Mesenchymal stem cell (in vitro differentiated cells and primary cell): ENCODE measurements at regions not wholly inside any gene's neighbourhood (a gene's known extent, or its start where the extent isn't known, plus 50 kb on each side); places are given as distances from the start of the nearest gene placed in this dataset.

Experiments
- DNase-seq: peaks from one replicate; pipeline ENCODE4 v3.0.0-alpha.2; 2013
- H2AFZ ChIP-seq: one replicate; pipeline ENCODE4 v1.6.1; 2013; ENCODE audit warnings: low read depth, mild to moderate bottlenecking, control low read depth, inconsistent platforms, low read length, moderate library complexity
- H2AK5ac ChIP-seq: 2 replicates; pipeline ENCODE4 v1.6.1; 2013; ENCODE audit warnings: low read length, moderate library complexity, mild to moderate bottlenecking, inconsistent platforms; ENCODE audit not compliant: severe bottlenecking
- H2BK120ac ChIP-seq: one replicate; pipeline ENCODE4 v1.6.1; 2013; ENCODE audit warnings: low read depth, mild to moderate bottlenecking, inconsistent platforms, low read length, moderate library complexity
- H2BK12ac ChIP-seq, 2 experiments: one replicate each; pipeline ENCODE4 v1.6.1; 2013; ENCODE audit warnings: inconsistent platforms in 2 of 2, low read length in 2 of 2, mild to moderate bottlenecking in 2 of 2, moderate library complexity in 2 of 2, control low read depth in 1 of 2
- H2BK15ac ChIP-seq: one replicate; pipeline ENCODE4 v1.6.1; 2013; ENCODE audit warnings: mild to moderate bottlenecking, low read depth, inconsistent platforms; ENCODE audit not compliant: poor library complexity, severe bottlenecking
- H2BK5ac ChIP-seq: 2 replicates; pipeline ENCODE4 v1.6.1; 2013; ENCODE audit warnings: low read depth, mild to moderate bottlenecking, low read length, control low read depth, inconsistent platforms; ENCODE audit not compliant: poor library complexity, severe bottlenecking
- H3K14ac ChIP-seq, 2 experiments: one replicate each; pipeline ENCODE4 v1.6.1; 2013; ENCODE audit warnings: inconsistent platforms in 2 of 2, low read length in 2 of 2, control low read depth in 1 of 2, mild to moderate bottlenecking in 1 of 2, moderate library complexity in 1 of 2
- H3K18ac ChIP-seq, 2 experiments: one replicate each; pipeline ENCODE4 v1.6.1; 2013; ENCODE audit warnings: inconsistent platforms in 2 of 2, low read length in 2 of 2, control low read depth in 1 of 2, low read depth in 1 of 2, mild to moderate bottlenecking in 1 of 2
- H3K23ac ChIP-seq, 2 experiments: one replicate each; pipeline ENCODE4 v1.6.1; 2013; ENCODE audit warnings: inconsistent platforms in 2 of 2, low read length in 2 of 2, mild to moderate bottlenecking in 2 of 2, moderate library complexity in 2 of 2, control low read depth in 1 of 2
- H3K27ac ChIP-seq: 2 replicates; pipeline ENCODE4 v1.5.1; 2013; ENCODE audit warnings: mild to moderate bottlenecking, moderate library complexity, low read length, control low read depth, inconsistent platforms; ENCODE audit not compliant: poor library complexity, severe bottlenecking
- H3K27me3 ChIP-seq, 2 experiments: 2 replicates each; pipeline versions ENCODE4 v1.6.1 to v1.7.0; 2013; ENCODE audit warnings: low read length in 2 of 2, mild to moderate bottlenecking in 2 of 2, moderate library complexity in 2 of 2, control low read depth in 1 of 2, inconsistent platforms in 1 of 2; ENCODE audit not compliant: control insufficient read depth in 1 of 2, insufficient read depth in 1 of 2
- H3K36me3 ChIP-seq, 2 experiments: 2 replicates each; pipeline versions ENCODE4 v1.6.1 to v1.7.0; 2013; ENCODE audit warnings: low read length in 2 of 2, control low read depth in 1 of 2, inconsistent platforms in 1 of 2, low read depth in 1 of 2, mild to moderate bottlenecking in 1 of 2; ENCODE audit not compliant: insufficient read depth in 2 of 2, control insufficient read depth in 1 of 2
- H3K4ac ChIP-seq, 2 experiments: one replicate each; pipeline ENCODE4 v1.6.1; 2013; ENCODE audit warnings: inconsistent platforms in 2 of 2, low read length in 2 of 2, mild to moderate bottlenecking in 2 of 2, moderate library complexity in 2 of 2, control low read depth in 1 of 2, low read depth in 1 of 2
- H3K4me1 ChIP-seq: 2 replicates; pipeline ENCODE4 v1.6.1; 2013; ENCODE audit warnings: low read depth, low read length, control low read depth; ENCODE audit not compliant: control insufficient read depth, insufficient read depth
- H3K4me2 ChIP-seq: 2 replicates; pipeline ENCODE4 v1.6.1; 2013; ENCODE audit warnings: low read length, mild to moderate bottlenecking, inconsistent platforms; ENCODE audit not compliant: poor library complexity, severe bottlenecking
- H3K4me3 ChIP-seq, 2 experiments: 2 replicates each; pipeline versions ENCODE4 v1.5.1 to v1.7.0; 2013; ENCODE audit warnings: low read length in 2 of 2, mild to moderate bottlenecking in 2 of 2, control low read depth in 1 of 2, low read depth in 1 of 2; ENCODE audit not compliant: insufficient read depth in 1 of 2
- H3K79me1 ChIP-seq: replicated peaks from 2 replicates; pipeline ENCODE4 v1.6.1; 2013; ENCODE audit warnings: mild to moderate bottlenecking, control low read depth, low read length, inconsistent platforms; ENCODE audit not compliant: poor library complexity, severe bottlenecking
- H3K9ac ChIP-seq: 2 replicates; pipeline ENCODE4 v1.7.0; 2013; ENCODE audit warnings: mild to moderate bottlenecking, low read length, moderate library complexity
- H3K9me3 ChIP-seq: 2 replicates; pipeline ENCODE4 v1.7.0; 2013; ENCODE audit warnings: mild to moderate bottlenecking, low read length; ENCODE audit not compliant: control insufficient read depth
- H4K8ac ChIP-seq: one replicate; pipeline ENCODE4 v1.6.1; 2013; ENCODE audit warnings: inconsistent platforms, mild to moderate bottlenecking, low read length, moderate library complexity
- H4K91ac ChIP-seq: one replicate; pipeline ENCODE4 v1.6.1; 2013; ENCODE audit warnings: mild to moderate bottlenecking, low read length, inconsistent platforms
- WGBS: methylation state at CpG from one replicate; pipeline ENCODE4 v1.1.7; 2013; ENCODE audit warnings: mixed read lengths; 5-methylcytosine and 5-hydroxymethylcytosine counted together

DNA sequence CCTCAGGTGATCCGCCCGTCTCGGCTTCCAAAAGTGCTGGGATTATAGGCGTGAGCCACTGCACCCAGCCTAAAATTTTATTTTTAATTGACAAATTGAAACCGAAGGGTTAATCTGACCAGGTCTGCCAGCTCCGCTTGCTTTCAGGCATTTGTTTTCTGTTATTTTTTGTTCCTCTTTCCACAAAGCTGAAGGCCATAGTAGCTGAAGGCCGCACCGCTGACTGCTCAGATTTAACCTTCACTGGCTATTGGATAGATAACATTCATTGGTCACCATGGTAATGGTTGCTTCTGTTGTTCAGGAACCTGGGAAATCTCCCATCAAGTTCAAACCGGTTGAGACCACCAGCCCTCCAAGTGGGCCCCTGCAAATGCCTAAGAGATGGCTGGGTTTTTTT, 124.5 kb upstream of the USP29 start:
- no peak overlapping the region for H3K9ac ChIP-seq
- WGBS: 89% methylated on average over 9 of the region's 9 CpGs
- no peak overlapping the region for H2AFZ ChIP-seq
- no peaks in the 10 kb centered on the region for H3K79me1 ChIP-seq
- no peak overlapping the region for H3K4ac ChIP-seq
- no peak for DNase-seq
- no peak overlapping the region for H2BK5ac ChIP-seq
- H2BK15ac ChIP-seq: no peak overlapping the region
- H2AK5ac ChIP-seq: no peak overlapping the region
- H3K14ac ChIP-seq: no peak overlapping the region
- no peak overlapping the region for H4K8ac ChIP-seq
- H3K4me2 ChIP-seq: no peak overlapping the region
- H3K4me3 ChIP-seq: no peak overlapping the region
- H2BK120ac ChIP-seq: no peak overlapping the region
- H3K27me3 ChIP-seq: no peaks in the 10 kb centered on the region
- H3K23ac ChIP-seq: no peak overlapping the region
- H3K18ac ChIP-seq: no peak overlapping the region
- H3K9me3 ChIP-seq: peaks cover 27% of the 10 kb centered on the region
- H3K4me1 ChIP-seq: no peaks in the 10 kb centered on the region
- no peaks in the 10 kb centered on the region for H3K36me3 ChIP-seq
- H2BK12ac ChIP-seq: no peak overlapping the region
- H4K91ac ChIP-seq: no peak overlapping the region
- no peak overlapping the region for H3K27ac ChIP-seq

DNA sequence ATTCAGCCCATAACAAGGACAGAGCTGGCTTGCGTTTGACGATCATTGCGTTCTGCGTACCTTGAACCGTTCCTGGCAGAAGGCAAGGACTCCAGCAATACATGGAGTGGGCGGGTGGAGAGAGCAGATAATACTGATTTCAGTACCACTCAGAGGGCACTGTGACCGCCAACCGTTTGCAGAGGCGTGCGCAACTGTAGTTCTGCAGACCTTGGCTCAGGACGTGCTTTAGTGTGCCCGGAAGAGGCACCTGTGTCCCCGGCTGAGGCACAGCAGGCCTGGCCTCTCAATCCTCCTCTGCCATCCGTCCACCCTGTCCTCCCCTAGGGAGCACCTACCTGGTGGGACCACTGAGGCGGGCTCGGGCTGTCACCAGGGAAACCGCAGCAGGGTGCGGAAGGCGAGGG, 117.6 kb upstream of the USP29 start:
- DNase-seq: no peak
- Histone ChIP-seq H2BK5ac (no peak overlapping the region), H3K27ac (no peak overlapping the region), H4K8ac (no peak overlapping the region), H3K23ac (no peak overlapping the region), H2BK15ac (no peak overlapping the region), H3K9me3 (peaks cover 8% of the 10 kb centered on the region), H2BK120ac (no peak overlapping the region), H3K4me2 (no peak overlapping the region), H3K79me1 (no peaks in the 10 kb centered on the region), H3K4me1 (no peaks in the 10 kb centered on the region), H3K9ac (no peak overlapping the region), H2AK5ac (no peak overlapping the region), H3K18ac (no peak overlapping the region), H3K14ac (no peak overlapping the region), H3K4me3 (no peak overlapping the region), H3K4ac (no peak overlapping the region), H2BK12ac (no peak overlapping the region), H4K91ac (no peak overlapping the region), H3K36me3 (no peaks in the 10 kb centered on the region), H2AFZ (no peak overlapping the region), H3K27me3 (no peaks in the 10 kb centered on the region)
- WGBS: 85% methylated on average over 15 of the region's 19 CpGs

DNA sequence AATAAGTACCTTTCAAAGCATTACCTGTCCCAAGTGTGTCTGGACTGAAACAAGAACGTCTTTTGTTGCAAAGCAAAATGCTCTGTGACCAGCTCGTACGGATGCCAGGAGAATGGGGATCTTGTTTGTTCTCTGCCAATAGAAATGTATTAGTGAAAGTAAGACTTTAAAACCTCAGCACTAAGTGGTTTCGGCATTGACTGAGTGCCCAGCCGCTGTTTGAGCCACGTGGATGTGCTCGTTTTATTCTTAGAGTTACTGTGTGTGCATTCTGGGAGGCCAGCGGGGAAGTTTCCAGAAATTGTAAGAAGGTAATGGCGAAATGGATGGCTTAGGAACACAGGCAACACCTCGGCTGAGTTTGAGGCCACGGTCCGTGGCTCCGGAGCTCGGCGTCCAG, 117.1 kb upstream of the USP29 start:
- H3K9ac ChIP-seq: no peak overlapping the region
- no peak overlapping the region for H2BK120ac ChIP-seq
- no peak overlapping the region for H3K14ac ChIP-seq
- H3K9me3 ChIP-seq: peaks cover 11% of the 10 kb centered on the region
- H2AFZ ChIP-seq: no peak overlapping the region
- no peaks in the 10 kb centered on the region for H3K79me1 ChIP-seq
- no peaks in the 10 kb centered on the region for H3K36me3 ChIP-seq
- no peak overlapping the region for H3K27ac ChIP-seq
- H3K23ac ChIP-seq: no peak overlapping the region
- H2BK12ac ChIP-seq: no peak overlapping the region
- no peak overlapping the region for H2BK15ac ChIP-seq
- no peak overlapping the region for H4K8ac ChIP-seq
- H4K91ac ChIP-seq: no peak overlapping the region
- H2AK5ac ChIP-seq: no peak overlapping the region
- H3K4me2 ChIP-seq: no peak overlapping the region
- no peak overlapping the region for H3K18ac ChIP-seq
- H3K4ac ChIP-seq: no peak overlapping the region
- H3K4me1 ChIP-seq: no peaks in the 10 kb centered on the region
- no peak overlapping the region for H3K4me3 ChIP-seq
- no peak for DNase-seq
- no peak overlapping the region for H2BK5ac ChIP-seq
- H3K27me3 ChIP-seq: no peaks in the 10 kb centered on the region
- 70% methylated on average over 15 of the region's 15 CpGs for WGBS

DNA sequence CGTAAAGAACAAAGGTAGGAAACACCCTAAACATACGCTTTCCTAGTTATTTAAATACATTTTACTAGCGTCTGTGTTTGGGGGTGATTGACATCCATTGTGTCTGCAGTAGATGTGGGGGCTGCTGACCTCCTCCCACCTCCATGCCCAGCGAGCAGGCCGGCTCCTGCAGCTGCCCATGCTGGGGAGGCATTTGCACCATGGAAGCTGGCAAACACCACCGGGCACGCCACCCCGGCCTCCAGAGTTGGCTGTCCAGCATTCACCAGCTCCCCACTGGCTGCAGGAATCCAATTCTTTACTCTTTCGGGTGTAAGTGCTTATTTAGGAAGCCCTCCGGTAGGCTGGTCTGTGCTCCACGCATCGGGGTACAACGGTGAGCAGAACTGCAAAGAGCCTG, 115.4 kb upstream of the USP29 start:
- H3K4me3 ChIP-seq: no peak overlapping the region
- H3K14ac ChIP-seq: no peak overlapping the region
- H2BK12ac ChIP-seq: no peak overlapping the region
- no peak overlapping the region for H4K8ac ChIP-seq
- H3K23ac ChIP-seq: no peak overlapping the region
- no peak overlapping the region for H3K4ac ChIP-seq
- H3K79me1 ChIP-seq: no peaks in the 10 kb centered on the region
- H2BK15ac ChIP-seq: no peak overlapping the region
- no peaks in the 10 kb centered on the region for H3K27me3 ChIP-seq
- H4K91ac ChIP-seq: no peak overlapping the region
- peaks cover 13% of the 10 kb centered on the region for H3K9me3 ChIP-seq
- no peak overlapping the region for H3K27ac ChIP-seq
- H2BK5ac ChIP-seq: no peak overlapping the region
- no peaks in the 10 kb centered on the region for H3K4me1 ChIP-seq
- no peak overlapping the region for H3K4me2 ChIP-seq
- no peak for DNase-seq
- 91% methylated on average over 9 of the region's 13 CpGs for WGBS
- H2BK120ac ChIP-seq: no peak overlapping the region
- H3K9ac ChIP-seq: no peak overlapping the region
- H2AFZ ChIP-seq: no peak overlapping the region
- no peak overlapping the region for H2AK5ac ChIP-seq
- H3K36me3 ChIP-seq: no peaks in the 10 kb centered on the region
- H3K18ac ChIP-seq: no peak overlapping the region
